ENCODE measurements at regions not wholly inside any gene's neighbourhood (a gene's known extent, or its start where the extent isn't known, plus 50 kb on each side); places are given as distances from the start of the nearest gene placed in this dataset.

GRCh38 chr1:182325339-182325738 lies 66.3 kb downstream of the GLUL start:
- POLR2A ChIA-PET: interaction anchor here (0.7 to 1.2 kb wide), 4 partner anchors 10 to 67 kb away, joined by 3 to 7 read pairs (median 4); no protein-coding TSS in a partner anchor
- H3K9me3 ChIP-seq (replicated peaks; ENCODE audit: control insufficient read depth, insufficient read depth, low read depth, low read length): no peaks in the 10 kb centered on the region
- H2AFZ ChIP-seq (ENCODE audit: low read depth, low read length): no peak overlapping the region
- no peak for DNase-seq (ENCODE audit: extremely low read depth in 1 of 4, low spot score in 3 of 4)
- no peaks in the 10 kb centered on the region for H4K20me1 ChIP-seq (replicated peaks; ENCODE audit: control insufficient read depth, insufficient read depth, low read length)
- intact Hi-C loops (cut with micrococcal nuclease): no loop called here
- no peak overlapping the region for H3K9ac ChIP-seq (ENCODE audit: insufficient read depth in 1 of 2, low read depth in 2 of 2, low read length in 2 of 2)
- H3K79me2 ChIP-seq (ENCODE audit: control insufficient read depth, insufficient read depth, low read length): no peaks in the 10 kb centered on the region
- no peak overlapping the region for H3K4me3 ChIP-seq
- CTCF ChIA-PET (ENCODE audit: low intra/inter-chr PET ratio): no interaction called here
- H3K27me3 ChIP-seq (ENCODE audit: control insufficient read depth in 2 of 2, insufficient read depth in 2 of 2, low read length in 2 of 2): no peaks in the 10 kb centered on the region
- TF ChIP-seq E2F3 (CRISPR knock-in tag; IDR thresholded peaks at IDR 0.05) (no peak), IRF1 (CRISPR knock-in tag; IDR thresholded peaks at IDR 0.05; ENCODE audit: borderline replicate concordance) (no peak), KAT8 (IDR thresholded peaks at IDR 0.05; ENCODE audit: low read depth) (no peak), E2F5 (CRISPR knock-in tag; IDR thresholded peaks at IDR 0.05) (no peak), KLF13 (tag; IDR thresholded peaks at IDR 0.05; ENCODE audit: borderline replicate concordance, low read depth) (no peak), ZNF133 (CRISPR knock-in tag; IDR thresholded peaks at IDR 0.05) (no peak), HMGXB4 (CRISPR knock-in tag; IDR thresholded peaks at IDR 0.05) (no peak), RBFOX2 (IDR thresholded peaks at IDR 0.05; ENCODE audit: low read depth, low read length) (no peak), ZNF316 (IDR thresholded peaks at IDR 0.05) (no peak)
- WGBS (ENCODE audit: insufficient coverage, low coverage, missing lambda C conversion rate): 61% methylated on average over 2 of the region's 2 CpGs
- H3K9me1 ChIP-seq (ENCODE audit: control insufficient read depth, insufficient read depth, low read length): no peaks in the 10 kb centered on the region
- peaks cover 10% of the 10 kb centered on the region in 2 experiments; a peak in 4 of 5 replicates for H3K4me1 ChIP-seq (replicated peaks in 1 of 2; ENCODE audit: control insufficient read depth in 2 of 2, insufficient read depth in 2 of 2, low read length in 2 of 2)
- peak; percentile 9; the same call in 2 of the 3 replicates for ATAC-seq
- no TSS peak for BruUV-seq (replicated peaks)
- no peak for FAIRE-seq
- no peak overlapping the region for H3K27ac ChIP-seq (ENCODE audit: extremely low read depth, low read depth, low read length)
- no peaks in the 10 kb centered on the region for H3K36me3 ChIP-seq (ENCODE audit: control insufficient read depth, insufficient read depth, low read length)
- H3K4me2 ChIP-seq (ENCODE audit: insufficient read depth, low read length): no peak overlapping the region
- in situ Hi-C loops (cut with MboI): no loop called here

Data from K562 (cell line).